ENCODE measurements at regions not wholly inside any gene's neighbourhood (a gene's known extent, or its start where the extent isn't known, plus 50 kb on each side); places are given as distances from the start of the nearest gene placed in this dataset.

- TF ChIP-seq YY1 (IDR thresholded peaks at IDR 0.05; ENCODE audit: insufficient read depth, insufficient read length) (no peak), ZNF274 (IDR thresholded peaks at IDR 0.05; ENCODE audit: low read depth, low read length) (no peak), SUZ12 (IDR thresholded peaks at IDR 0.05; ENCODE audit: extremely low read depth, insufficient read depth, insufficient read length) (no peak)
These were observed 354.0 kb upstream of the EEF2KMT start for GRCh38 chr16:5451641-5452040.
